ENCODE measurements at regions not wholly inside any gene's neighbourhood (a gene's known extent, or its start where the extent isn't known, plus 50 kb on each side); places are given as distances from the start of the nearest gene placed in this dataset.

GRCh38 chr6:105664931-105665330 lies 262.0 kb upstream of the PREP start:
- TF ChIP-seq CTCF (IDR thresholded peaks at IDR 0.05) (no peak), POLR2A (IDR thresholded peaks at IDR 0.05) (no peak)

All from thyroid gland (tissue), 4 donors.